Endodermal cell (in vitro differentiated cells): ENCODE measurements at regions not wholly inside any gene's neighbourhood (a gene's known extent, or its start where the extent isn't known, plus 50 kb on each side); places are given as distances from the start of the nearest gene placed in this dataset.
"Not testable (repeated sequence)": the region's sequence is repeated elsewhere in the genome, so short reads cannot be mapped to it uniquely, and the experiment has no call there.

Source experiments
- DNase-seq: peaks from one replicate; pipeline ENCODE4 v3.0.0-alpha.2; 2017
- H3K27ac ChIP-seq: 2 replicates; pipeline ENCODE4 v1.5.1; 2013; ENCODE audit warnings: mild to moderate bottlenecking, low read depth, low read length, moderate library complexity
- H3K27me3 ChIP-seq: 2 replicates; pipeline ENCODE4 v1.6.1; 2013; ENCODE audit warnings: mild to moderate bottlenecking, low read length, moderate library complexity; ENCODE audit not compliant: insufficient read depth, control insufficient read depth, poor library complexity, severe bottlenecking
- H3K36me3 ChIP-seq: 2 replicates; pipeline ENCODE4 v1.7.0; 2013; ENCODE audit warnings: mild to moderate bottlenecking, low read length, moderate library complexity; ENCODE audit not compliant: control insufficient read depth, insufficient read depth
- H3K4me1 ChIP-seq: one replicate; pipeline ENCODE4 v1.7.0; 2013; ENCODE audit warnings: low read length; ENCODE audit not compliant: control insufficient read depth, insufficient read depth
- H3K4me3 ChIP-seq: 2 replicates; pipeline ENCODE4 v1.5.1; 2013; ENCODE audit warnings: mild to moderate bottlenecking, low read length, moderate library complexity
- H3K9ac ChIP-seq: 2 replicates; pipeline ENCODE4 v1.6.1; 2013; ENCODE audit warnings: mild to moderate bottlenecking, low read length, moderate library complexity; ENCODE audit not compliant: poor library complexity, severe bottlenecking; ENCODE audit errors: extremely low read depth
- H3K9me3 ChIP-seq: 2 replicates; pipeline ENCODE4 v1.6.1; 2013; ENCODE audit warnings: mild to moderate bottlenecking, low read length, moderate library complexity; ENCODE audit not compliant: control insufficient read depth
- H3K27ac Mint-ChIP-seq: 2 replicates; pipeline ENCODE4 v1.8.0; 2020; ENCODE audit warnings: mixed read lengths
- H3K27me3 Mint-ChIP-seq: 2 replicates; pipeline ENCODE4 v1.8.0; 2021; ENCODE audit warnings: mild to moderate bottlenecking, mixed read lengths; ENCODE audit not compliant: insufficient read depth
- H3K36me3 Mint-ChIP-seq: 2 replicates; pipeline ENCODE4 v1.8.0; 2020; ENCODE audit warnings: low read depth, mixed read lengths
- H3K4me1 Mint-ChIP-seq: 2 replicates; pipeline ENCODE4 v1.8.0; 2020; ENCODE audit warnings: mixed read lengths
- H3K4me3 Mint-ChIP-seq: 2 replicates; pipeline ENCODE4 v1.8.0; 2020; ENCODE audit warnings: mild to moderate bottlenecking, moderate library complexity, mixed read lengths
- H3K9me3 Mint-ChIP-seq: 2 replicates; pipeline ENCODE4 v1.8.0; 2020; ENCODE audit warnings: mild to moderate bottlenecking, mixed read lengths
- CTCF ChIP-seq: fragments of 200-600 bp; sonication (generic); conservative IDR thresholded peaks from 2 replicates; pipeline ENCODE4 v1.5.0; 2021; ENCODE audit warnings: antibody characterized with exemption, mild to moderate bottlenecking
- WGBS, 2 experiments: methylation state at CpG; one replicate each; pipeline versions ENCODE4 v1.1.5 to v1.1.7; 2013; ENCODE audit warnings: missing lambda C conversion rate in 2 of 2, mixed read lengths in 1 of 2; ENCODE audit not compliant: insufficient coverage in 1 of 2, insufficient read length in 1 of 2; 5-methylcytosine and 5-hydroxymethylcytosine counted together

GRCh38 chr18:22528291-22528690, 110.6 kb upstream of the CTAGE1 start:
- H3K4me3 Mint-ChIP-seq, result no peak overlapping the region
- peaks cover 13% of the 10 kb centered on the region for H3K27me3 Mint-ChIP-seq
- Histone ChIP-seq H3K9me3 (no peaks in the 10 kb centered on the region), H3K27ac (no peak overlapping the region), H3K27me3 (no peaks in the 10 kb centered on the region), H3K36me3 (no peaks in the 10 kb centered on the region), H3K4me1 (no peaks in the 10 kb centered on the region), H3K4me3 (no peak overlapping the region), H3K9ac (no peak overlapping the region)
- DNase-seq, result no peak
- no peak overlapping the region for H3K27ac Mint-ChIP-seq
- TF ChIP-seq CTCF, result no peak
- 93 to 94% methylated on average over 2 to 3 of the region's 3 CpGs for WGBS, 2 experiments
- peaks cover 14% of the 10 kb centered on the region for H3K9me3 Mint-ChIP-seq
- no peaks in the 10 kb centered on the region for H3K4me1 Mint-ChIP-seq
- H3K36me3 Mint-ChIP-seq, result peaks cover 3% of the 10 kb centered on the region

GRCh38 chr18:22534706-22535105, 117.0 kb upstream of the CTAGE1 start:
- H3K9me3 Mint-ChIP-seq, result peaks cover 13% of the 10 kb centered on the region
- 80% methylated on average over 1 of the region's 4 CpGs; no CpG with 5 or more reads in 1 of the 2 experiments for WGBS, 2 experiments
- H3K9ac ChIP-seq, DNase-seq, H3K27me3 Mint-ChIP-seq, H3K27ac Mint-ChIP-seq, H3K4me3 Mint-ChIP-seq, H3K36me3 ChIP-seq, H3K27ac ChIP-seq, H3K4me1 Mint-ChIP-seq, H3K27me3 ChIP-seq, H3K9me3 ChIP-seq, H3K4me1 ChIP-seq, H3K36me3 Mint-ChIP-seq, H3K4me3 ChIP-seq: not testable (repeated sequence)

- H3K27ac ChIP-seq, result no peak overlapping the region
- peak overlapping the region; percentile 4 for H3K4me3 Mint-ChIP-seq
- H3K4me1 Mint-ChIP-seq, result peaks cover 8% of the 10 kb centered on the region
- H3K36me3 Mint-ChIP-seq, result no peaks in the 10 kb centered on the region
- H3K4me3 ChIP-seq, result no peak overlapping the region
- peak; percentile 15 for TF ChIP-seq CTCF
- H3K9me3 ChIP-seq, result no peaks in the 10 kb centered on the region
- H3K36me3 ChIP-seq, result no peaks in the 10 kb centered on the region
- 58 to 59% methylated on average over 5 to 7 of the region's 7 CpGs for WGBS, 2 experiments
- no peaks in the 10 kb centered on the region for H3K27me3 ChIP-seq
- no peak overlapping the region for H3K9ac ChIP-seq
- H3K9me3 Mint-ChIP-seq, result peaks cover 11% of the 10 kb centered on the region
- peak overlapping the region; percentile 71 for H3K27ac Mint-ChIP-seq
- H3K27me3 Mint-ChIP-seq, result no peaks in the 10 kb centered on the region
- H3K4me1 ChIP-seq, result no peaks in the 10 kb centered on the region
- peak; percentile 75 for DNase-seq
These were observed 118.8 kb upstream of the CTAGE1 start for GRCh38 chr18:22536558-22536957.

GRCh38 chr18:22538426-22538825, 120.7 kb upstream of the CTAGE1 start:
- no peaks in the 10 kb centered on the region for H3K27me3 ChIP-seq
- 98 to 99% methylated on average over 5 of the region's 5 CpGs for WGBS, 2 experiments

More at GRCh38 chr18:22538426-22538825, 120.7 kb upstream of the CTAGE1 start:
- Histone ChIP-seq H3K9me3 (no peaks in the 10 kb centered on the region), H3K36me3 (no peaks in the 10 kb centered on the region), H3K27ac (no peak overlapping the region), H3K4me1 (no peaks in the 10 kb centered on the region), H3K4me3 (no peak overlapping the region), H3K9ac (no peak overlapping the region)
- Mint-ChIP-seq H3K27me3 (no peaks in the 10 kb centered on the region), H3K4me1 (peaks cover 8% of the 10 kb centered on the region), H3K27ac (no peak overlapping the region), H3K36me3 (no peaks in the 10 kb centered on the region), H3K9me3 (peaks cover 11% of the 10 kb centered on the region), H3K4me3 (no peak overlapping the region)
- TF ChIP-seq CTCF, result no peak
- DNase-seq, result no peak
